ENCODE measurements at regions not wholly inside any gene's neighbourhood (a gene's known extent, or its start where the extent isn't known, plus 50 kb on each side); places are given as distances from the start of the nearest gene placed in this dataset.

GRCh38 chr1:56212143-56212542 lies 367.2 kb downstream of the PLPP3 start:
- Mint-ChIP-seq H3K9me3 (no peaks in the 10 kb centered on the region), H3K4me1 (no peaks in the 10 kb centered on the region), H3K36me3 (no peaks in the 10 kb centered on the region), H3K4me3 (no peak overlapping the region), H3K27ac (no peak overlapping the region), H3K27me3 (no peaks in the 10 kb centered on the region)
- ATAC-seq, result no peak

DNA sequence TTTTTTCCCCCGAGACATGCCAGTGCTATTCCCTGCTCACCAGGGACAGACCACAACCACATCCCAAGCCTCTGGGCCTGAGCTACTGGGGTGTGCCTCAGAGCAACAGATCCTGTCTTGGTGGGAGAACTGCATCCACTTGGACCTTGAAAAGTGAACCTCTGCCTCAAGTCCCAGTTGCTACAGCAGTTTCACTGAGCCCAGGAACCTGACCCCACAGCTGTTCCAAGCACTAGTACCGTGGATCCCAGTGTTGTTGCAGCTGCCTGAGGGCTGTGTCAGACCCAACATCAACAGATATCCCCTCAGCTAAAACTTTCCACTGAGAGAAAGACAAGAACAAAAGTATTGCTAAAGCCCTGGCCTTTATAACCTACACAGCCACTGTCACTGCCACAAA lies 373.0 kb downstream of the PLPP3 start:
- ATAC-seq, result no peak

DNA sequence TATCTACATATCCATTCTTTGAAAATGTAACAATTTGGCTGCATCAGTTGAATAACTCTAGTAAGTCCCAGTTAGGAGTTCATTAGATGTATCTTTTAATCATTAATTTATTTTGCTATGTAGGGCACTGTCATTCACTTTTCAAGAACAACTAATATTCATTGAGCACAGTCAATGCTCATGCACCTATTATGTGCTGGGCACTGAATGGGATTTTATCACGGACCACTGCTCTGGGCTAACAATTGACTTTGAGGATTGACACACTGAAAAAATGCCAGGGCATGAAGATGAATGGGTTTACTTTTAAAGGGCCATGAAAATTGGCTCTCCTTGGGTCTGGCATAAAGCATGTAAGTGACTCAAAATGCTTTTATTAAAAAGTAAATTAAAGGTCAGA lies 375.2 kb downstream of the PLPP3 start:
- H3K4me3 Mint-ChIP-seq, result no peak overlapping the region
- H3K9me3 Mint-ChIP-seq, result peaks cover 2% of the 10 kb centered on the region
- H3K36me3 Mint-ChIP-seq, result peaks cover 5% of the 10 kb centered on the region
- H3K27me3 Mint-ChIP-seq, result peaks cover 21% of the 10 kb centered on the region
- no peak overlapping the region for H3K27ac Mint-ChIP-seq
- H3K4me1 Mint-ChIP-seq, result no peaks in the 10 kb centered on the region
- ATAC-seq, result no peak

More for the DNA sequence above, 373.0 kb downstream of the PLPP3 start:
- H3K27me3 Mint-ChIP-seq, result peaks cover 21% of the 10 kb centered on the region
- H3K4me1 Mint-ChIP-seq, result no peaks in the 10 kb centered on the region
- peaks cover 2% of the 10 kb centered on the region for H3K9me3 Mint-ChIP-seq
- H3K4me3 Mint-ChIP-seq, result no peak overlapping the region
- H3K36me3 Mint-ChIP-seq, result peaks cover 5% of the 10 kb centered on the region
- no peak overlapping the region for H3K27ac Mint-ChIP-seq

GRCh38 chr1:56202796-56203492 lies 376.4 kb downstream of the PLPP3 start:
- no peak overlapping the region for H3K4me3 Mint-ChIP-seq

GRCh38 chr1:56202186-56202585 lies 377.2 kb downstream of the PLPP3 start:
- no peak overlapping the region for H3K27ac Mint-ChIP-seq
- peaks cover 21% of the 10 kb centered on the region for H3K27me3 Mint-ChIP-seq
- no peak for ATAC-seq
- peaks cover 5% of the 10 kb centered on the region for H3K36me3 Mint-ChIP-seq
- H3K4me1 Mint-ChIP-seq, result no peaks in the 10 kb centered on the region
- no peak overlapping the region for H3K4me3 Mint-ChIP-seq
- peaks cover 2% of the 10 kb centered on the region for H3K9me3 Mint-ChIP-seq

More at GRCh38 chr1:56202796-56203492, 376.4 kb downstream of the PLPP3 start:
- H3K4me1 Mint-ChIP-seq, result no peaks in the 10 kb centered on the region
- ATAC-seq, result no peak
- peaks cover 2% of the 10 kb centered on the region for H3K9me3 Mint-ChIP-seq
- H3K27me3 Mint-ChIP-seq, result peaks cover 21% of the 10 kb centered on the region
- no peak overlapping the region for H3K27ac Mint-ChIP-seq
- H3K36me3 Mint-ChIP-seq, result peaks cover 5% of the 10 kb centered on the region

GRCh38 chr1:56200896-56201295 lies 378.5 kb downstream of the PLPP3 start:
- no peaks in the 10 kb centered on the region for H3K9me3 Mint-ChIP-seq
- no peak overlapping the region for H3K4me3 Mint-ChIP-seq
- no peak overlapping the region for H3K27ac Mint-ChIP-seq
- no peak for ATAC-seq
- no peaks in the 10 kb centered on the region for H3K4me1 Mint-ChIP-seq
- no peaks in the 10 kb centered on the region for H3K36me3 Mint-ChIP-seq
- H3K27me3 Mint-ChIP-seq, result peaks cover 23% of the 10 kb centered on the region

DNA sequence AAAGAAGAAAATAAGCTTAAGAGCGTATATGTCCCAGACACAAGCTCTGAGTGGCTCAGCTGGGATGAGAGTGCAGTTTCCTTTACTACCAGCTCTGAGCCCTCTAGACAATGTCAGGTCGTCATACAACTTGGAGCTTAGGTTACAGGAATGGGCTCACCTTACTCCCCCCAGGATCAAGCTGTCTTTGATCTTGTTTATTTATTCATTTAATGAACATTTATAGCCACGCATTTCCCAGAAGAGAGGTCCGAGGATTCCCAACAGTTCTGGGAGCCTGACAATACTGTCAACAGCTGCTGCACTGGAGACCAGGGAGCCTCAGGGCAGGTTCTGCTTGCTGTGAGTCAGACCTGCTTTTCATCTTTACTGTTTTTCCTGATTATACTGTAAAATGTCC lies 378.9 kb downstream of the PLPP3 start:
- Mint-ChIP-seq H3K27ac (no peak overlapping the region), H3K36me3 (no peaks in the 10 kb centered on the region), H3K4me1 (no peaks in the 10 kb centered on the region), H3K9me3 (no peaks in the 10 kb centered on the region), H3K27me3 (peaks cover 19% of the 10 kb centered on the region), H3K4me3 (no peak overlapping the region)
- no peak for ATAC-seq

DNA sequence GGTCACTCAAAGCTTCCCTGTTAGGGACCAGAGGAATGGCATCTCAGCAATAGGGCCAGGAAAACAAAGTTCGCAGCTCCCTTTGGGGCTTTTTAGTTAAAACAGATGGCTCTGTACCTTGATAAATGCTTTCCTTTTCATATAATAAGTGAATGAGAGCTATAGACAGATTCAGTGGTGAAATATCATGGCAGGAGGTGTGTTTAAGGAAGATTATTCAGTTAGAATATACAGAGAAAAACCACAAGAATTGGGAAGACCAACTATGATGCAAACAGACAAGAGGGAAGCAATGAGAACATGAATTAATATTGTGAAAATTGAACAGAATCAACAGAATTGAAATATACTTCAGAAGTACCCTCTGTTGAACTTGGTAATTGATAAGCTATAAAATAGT lies 379.4 kb downstream of the PLPP3 start:
- H3K36me3 Mint-ChIP-seq, result no peaks in the 10 kb centered on the region
- H3K4me1 Mint-ChIP-seq, result no peaks in the 10 kb centered on the region
- H3K27ac Mint-ChIP-seq, result no peak overlapping the region
- H3K27me3 Mint-ChIP-seq, result peaks cover 17% of the 10 kb centered on the region
- no peak overlapping the region for H3K4me3 Mint-ChIP-seq
- ATAC-seq, result no peak
- no peaks in the 10 kb centered on the region for H3K9me3 Mint-ChIP-seq

DNA sequence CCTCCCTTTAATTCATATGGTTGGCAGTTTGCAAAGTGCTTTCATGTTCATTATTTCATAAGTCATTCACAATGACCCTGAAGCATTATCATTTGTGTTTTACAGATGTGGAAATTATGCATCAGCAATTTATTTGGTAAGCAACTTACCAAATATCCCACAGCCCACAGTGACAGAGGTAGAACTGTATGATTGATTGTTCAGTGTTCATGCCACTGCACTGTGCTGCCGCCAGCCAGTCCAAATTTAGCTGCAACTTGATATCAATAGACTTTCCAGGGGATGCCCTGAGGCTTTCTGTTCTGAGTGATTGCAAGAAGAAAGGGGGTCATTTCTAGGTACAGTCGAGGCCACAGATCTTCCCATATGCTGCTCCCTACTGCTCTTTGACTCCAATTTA lies 380.3 kb downstream of the PLPP3 start:
- Mint-ChIP-seq H3K9me3 (no peaks in the 10 kb centered on the region), H3K27me3 (peaks cover 9% of the 10 kb centered on the region), H3K4me3 (no peak overlapping the region), H3K27ac (no peak overlapping the region), H3K36me3 (no peaks in the 10 kb centered on the region), H3K4me1 (no peaks in the 10 kb centered on the region)
- no peak for ATAC-seq

- peaks cover 9% of the 10 kb centered on the region for H3K27me3 Mint-ChIP-seq
- H3K4me1 Mint-ChIP-seq, result no peaks in the 10 kb centered on the region
- H3K27ac Mint-ChIP-seq, result no peak overlapping the region
- no peaks in the 10 kb centered on the region for H3K9me3 Mint-ChIP-seq
- H3K4me3 Mint-ChIP-seq, result no peak overlapping the region
- ATAC-seq, result no peak
- no peaks in the 10 kb centered on the region for H3K36me3 Mint-ChIP-seq
These were observed 381.4 kb downstream of the PLPP3 start for GRCh38 chr1:56197946-56198345.

DNA sequence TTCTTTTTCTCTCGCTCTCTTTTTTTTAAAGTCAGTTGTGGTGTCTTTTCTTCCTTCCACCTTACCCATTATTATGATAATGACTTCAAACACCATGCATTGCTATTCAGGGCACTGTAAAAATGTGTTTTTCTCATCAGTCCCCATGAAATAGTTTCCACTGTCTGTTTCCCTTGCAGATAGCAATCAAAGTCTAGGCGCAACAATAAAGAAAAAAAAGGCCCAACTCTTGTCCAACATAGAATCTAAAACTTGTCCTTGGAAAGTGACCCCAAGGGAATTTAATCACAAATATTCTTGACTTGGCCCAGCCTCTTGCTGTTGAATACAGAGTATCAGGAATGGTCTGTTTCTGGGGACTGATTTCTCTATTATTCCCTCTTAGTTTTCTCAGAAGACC lies 382.5 kb downstream of the PLPP3 start:
- Mint-ChIP-seq H3K4me3 (no peak overlapping the region), H3K27ac (no peak overlapping the region), H3K4me1 (no peaks in the 10 kb centered on the region), H3K9me3 (no peaks in the 10 kb centered on the region), H3K36me3 (no peaks in the 10 kb centered on the region), H3K27me3 (peaks cover 9% of the 10 kb centered on the region)
- no peak for ATAC-seq

- H3K9me3 Mint-ChIP-seq, result no peaks in the 10 kb centered on the region
- H3K4me3 Mint-ChIP-seq, result no peak overlapping the region
- no peak for ATAC-seq
- no peaks in the 10 kb centered on the region for H3K4me1 Mint-ChIP-seq
- no peaks in the 10 kb centered on the region for H3K36me3 Mint-ChIP-seq
- H3K27me3 Mint-ChIP-seq, result peaks cover 9% of the 10 kb centered on the region
- no peak overlapping the region for H3K27ac Mint-ChIP-seq
These were observed 384.6 kb downstream of the PLPP3 start for GRCh38 chr1:56194701-56195300.

GRCh38 chr1:56193656-56194055 lies 385.7 kb downstream of the PLPP3 start:
- H3K4me3 Mint-ChIP-seq, result no peak overlapping the region
- H3K27ac Mint-ChIP-seq, result no peak overlapping the region
- no peak for ATAC-seq
- H3K4me1 Mint-ChIP-seq, result no peaks in the 10 kb centered on the region
- peaks cover 9% of the 10 kb centered on the region for H3K27me3 Mint-ChIP-seq
- no peaks in the 10 kb centered on the region for H3K36me3 Mint-ChIP-seq
- no peaks in the 10 kb centered on the region for H3K9me3 Mint-ChIP-seq

- H3K4me3 Mint-ChIP-seq, result no peak overlapping the region
- no peaks in the 10 kb centered on the region for H3K36me3 Mint-ChIP-seq
- no peak overlapping the region for H3K27ac Mint-ChIP-seq
- ATAC-seq, result no peak
- H3K4me1 Mint-ChIP-seq, result no peaks in the 10 kb centered on the region
- no peaks in the 10 kb centered on the region for H3K9me3 Mint-ChIP-seq
- H3K27me3 Mint-ChIP-seq, result peaks cover 1% of the 10 kb centered on the region
These were observed 388.0 kb downstream of the PLPP3 start for GRCh38 chr1:56191369-56191768.

DNA sequence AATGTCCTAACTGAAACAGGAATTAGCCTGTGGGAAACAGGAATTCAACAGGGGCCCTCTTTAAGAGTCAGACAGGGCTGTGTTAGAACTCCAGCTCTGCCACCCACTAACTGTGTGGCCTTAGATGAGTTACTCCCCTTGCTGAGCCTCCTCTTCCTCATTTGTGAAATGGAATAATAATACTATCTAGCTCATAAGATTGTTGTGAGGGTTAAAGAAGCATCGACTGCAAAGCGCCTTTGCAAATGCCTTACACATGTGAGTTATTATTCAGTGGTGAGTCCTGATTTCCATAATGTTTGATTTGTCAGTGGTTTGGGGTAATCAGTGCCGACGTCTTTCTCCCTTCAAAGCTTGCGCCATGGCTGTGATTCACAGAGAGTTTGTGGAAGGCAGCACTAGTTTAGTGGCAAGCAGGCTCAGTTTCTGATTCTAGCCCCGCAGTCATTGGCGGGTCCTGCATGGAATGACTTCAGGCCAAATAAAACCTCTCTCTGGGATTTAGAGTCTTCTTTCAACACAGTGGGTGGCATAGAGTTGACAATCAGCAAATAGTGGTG lies 388.5 kb downstream of the PLPP3 start:
- H3K9me3 Mint-ChIP-seq, result no peaks in the 10 kb centered on the region
- H3K27me3 Mint-ChIP-seq, result no peaks in the 10 kb centered on the region
- H3K4me1 Mint-ChIP-seq, result no peaks in the 10 kb centered on the region
- no peak overlapping the region for H3K27ac Mint-ChIP-seq
- no peak for ATAC-seq
- H3K4me3 Mint-ChIP-seq, result no peak overlapping the region
- H3K36me3 Mint-ChIP-seq, result no peaks in the 10 kb centered on the region
